ENCODE measurements at regions not wholly inside any gene's neighbourhood (a gene's known extent, or its start where the extent isn't known, plus 50 kb on each side); places are given as distances from the start of the nearest gene placed in this dataset.

DNA sequence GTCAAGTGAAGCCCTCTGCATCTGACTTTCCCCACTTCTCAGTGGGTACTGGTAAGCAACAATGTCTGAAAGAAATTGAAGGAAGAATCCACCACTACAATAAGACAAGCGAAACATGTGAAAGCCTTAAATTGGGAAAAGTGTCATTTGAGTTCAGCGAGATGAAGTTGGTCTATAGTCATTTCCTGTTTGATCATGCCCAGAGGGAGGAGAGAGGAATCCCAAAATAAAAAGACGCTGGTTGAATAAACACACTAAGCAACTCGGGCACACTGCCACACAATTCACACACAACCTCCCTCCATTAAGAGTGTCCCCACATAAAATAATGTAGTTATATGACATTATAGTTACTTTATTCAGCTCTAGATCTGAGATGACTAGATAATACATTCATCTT is 166.1 kb downstream of the CBLN2 start:
- TF ChIP-seq, protein P1, sequence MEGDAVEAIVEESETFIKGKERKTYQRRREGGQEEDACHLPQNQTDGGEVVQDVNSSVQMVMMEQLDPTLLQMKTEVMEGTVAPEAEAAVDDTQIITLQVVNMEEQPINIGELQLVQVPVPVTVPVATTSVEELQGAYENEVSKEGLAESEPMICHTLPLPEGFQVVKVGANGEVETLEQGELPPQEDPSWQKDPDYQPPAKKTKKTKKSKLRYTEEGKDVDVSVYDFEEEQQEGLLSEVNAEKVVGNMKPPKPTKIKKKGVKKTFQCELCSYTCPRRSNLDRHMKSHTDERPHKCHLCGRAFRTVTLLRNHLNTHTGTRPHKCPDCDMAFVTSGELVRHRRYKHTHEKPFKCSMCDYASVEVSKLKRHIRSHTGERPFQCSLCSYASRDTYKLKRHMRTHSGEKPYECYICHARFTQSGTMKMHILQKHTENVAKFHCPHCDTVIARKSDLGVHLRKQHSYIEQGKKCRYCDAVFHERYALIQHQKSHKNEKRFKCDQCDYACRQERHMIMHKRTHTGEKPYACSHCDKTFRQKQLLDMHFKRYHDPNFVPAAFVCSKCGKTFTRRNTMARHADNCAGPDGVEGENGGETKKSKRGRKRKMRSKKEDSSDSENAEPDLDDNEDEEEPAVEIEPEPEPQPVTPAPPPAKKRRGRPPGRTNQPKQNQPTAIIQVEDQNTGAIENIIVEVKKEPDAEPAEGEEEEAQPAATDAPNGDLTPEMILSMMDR (IDR thresholded peaks at IDR 0.05; ENCODE audit: low read length), result no peak
- no peak for TF ChIP-seq EZH2 (optimal IDR thresholded peaks at IDR 0.05; ENCODE audit: low read depth, low read length)
